PC-9 (cell line): ENCODE measurements at regions not wholly inside any gene's neighbourhood (a gene's known extent, or its start where the extent isn't known, plus 50 kb on each side); places are given as distances from the start of the nearest gene placed in this dataset.

Experiments
- CTCF ChIP-seq: fragments of 200-600 bp; sonication (generic); conservative IDR thresholded peaks from 2 replicates; pipeline ENCODE4 v1.6.1; 2017; ENCODE audit warnings: mixed run types, antibody characterized with exemption, mild to moderate bottlenecking, moderate library complexity
- EZH2 ChIP-seq: fragments of 200-600 bp; sonication (generic); IDR thresholded peaks from 2 replicates; pipeline ENCODE4 v1.8.0; 2017; ENCODE audit warnings: antibody characterized with exemption, low read depth

GRCh38 chr6:125414507-125414906 is 112.7 kb upstream of the HDDC2 start:
- TF ChIP-seq CTCF (no peak), EZH2 (no peak)
